OCI-LY3 (cell line): ENCODE measurements at regions not wholly inside any gene's neighbourhood (a gene's known extent, or its start where the extent isn't known, plus 50 kb on each side); places are given as distances from the start of the nearest gene placed in this dataset.

Experiments used
- H2AFZ ChIP-seq: fragments of 200-600, 300-600 bp; shearing (Covaris generic); 2 replicates; pipeline ENCODE4 v1.6.0; 2014; ENCODE audit warnings: antibody characterized with exemption, low read depth, low read length
- H3K27ac ChIP-seq: fragments of 200-600, 300-600 bp; sonication (generic); 2 replicates; pipeline ENCODE4 v1.5.1; 2014; ENCODE audit warnings: mild to moderate bottlenecking, low read length, moderate library complexity, mixed read lengths
- H3K27me3 ChIP-seq: fragments of 200-600, 300-600 bp; sonication (generic); 2 replicates; pipeline ENCODE4 v1.6.1; 2014; ENCODE audit warnings: low read depth, low read length, mixed read lengths
- H3K36me3 ChIP-seq: fragments of 200-600, 300-600 bp; sonication (generic); replicated peaks from 2 replicates; pipeline ENCODE3; 2014; ENCODE audit warnings: low read depth, low read length, mixed read lengths
- H3K4me1 ChIP-seq: fragments of 300-600, 200-600 bp; sonication (generic); 2 replicates; pipeline ENCODE4 v1.6.1; 2014; ENCODE audit warnings: low read length, mixed read lengths
- H3K4me2 ChIP-seq: fragments of 200-600, 300-600 bp; sonication (generic); 2 replicates; pipeline ENCODE4 v1.6.1; 2014; ENCODE audit warnings: low read length, mixed read lengths
- H3K4me3 ChIP-seq: fragments of 300-600, 200-600 bp; sonication (generic); 2 replicates; pipeline ENCODE4 v1.5.1; 2014; ENCODE audit warnings: antibody characterized with exemption, mild to moderate bottlenecking, low read length, moderate library complexity
- H3K79me2 ChIP-seq: fragments of 300-600, 200-600 bp; shearing (Covaris generic); 2 replicates; pipeline ENCODE4 v1.6.1; 2014; ENCODE audit warnings: mild to moderate bottlenecking, low read length, mixed read lengths
- H3K9ac ChIP-seq: fragments of 300-600, 200-600 bp; shearing (Covaris generic); 2 replicates; pipeline ENCODE4 v1.6.0; 2014; ENCODE audit warnings: mild to moderate bottlenecking, low read length, moderate library complexity
- H3K9me3 ChIP-seq: fragments of 200-600, 300-600 bp; shearing (Covaris generic); 2 replicates; pipeline ENCODE4 v1.6.1; 2014; ENCODE audit warnings: low read length, mixed read lengths; ENCODE audit not compliant: insufficient read depth
- H4K20me1 ChIP-seq: fragments of 200-600, 300-600 bp; sonication (generic); 2 replicates; pipeline ENCODE4 v1.6.1; 2016; ENCODE audit warnings: low read length, mixed read lengths; ENCODE audit not compliant: insufficient read depth
- EZH2phosphoT487 ChIP-seq: fragments of 200-600 bp; shearing (Covaris generic); IDR thresholded peaks from 2 replicates; pipeline ENCODE4 v1.6.1; 2018; ENCODE audit warnings: antibody characterized with exemption, mixed run types, low read depth
- TF ChIP-seq, protein P1 (sequence below): fragments of 200-600, 300-600 bp; sonication (generic); IDR thresholded peaks from 2 replicates; pipeline ENCODE4 v1.5.1; 2014; ENCODE audit warnings: antibody characterized with exemption, low read length, low read depth

DNA sequence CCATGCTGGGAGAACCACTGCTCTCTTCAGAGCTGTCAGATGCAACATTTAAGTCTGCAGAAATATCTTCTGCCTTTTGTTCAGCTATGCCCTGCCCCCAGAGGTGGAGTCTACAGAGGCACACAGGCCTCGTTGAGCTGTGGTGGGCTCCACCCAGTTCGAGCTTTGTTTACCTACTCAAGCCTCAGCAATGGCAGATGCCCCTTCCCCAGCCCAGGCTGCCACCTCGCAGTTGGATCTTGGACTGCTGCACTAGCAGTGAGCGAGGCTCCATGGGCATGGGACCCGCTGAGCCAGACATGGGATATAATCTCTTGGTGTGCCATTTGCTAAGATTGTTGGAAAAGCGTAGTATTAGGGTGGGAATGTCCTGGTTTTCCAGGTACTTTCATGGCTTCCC lies 229.1 kb upstream of the C11orf87 start:
- Histone ChIP-seq H3K27ac (no peak overlapping the region), H3K36me3 (no peaks in the 10 kb centered on the region), H3K27me3 (no peaks in the 10 kb centered on the region), H4K20me1 (no peaks in the 10 kb centered on the region), H3K4me3 (no peak overlapping the region), H3K4me2 (no peak overlapping the region), H3K79me2 (no peaks in the 10 kb centered on the region), H3K9me3 (no peaks in the 10 kb centered on the region), H3K9ac (no peak overlapping the region), H3K4me1 (no peaks in the 10 kb centered on the region), H2AFZ (no peak overlapping the region)
- TF ChIP-seq, protein P1, sequence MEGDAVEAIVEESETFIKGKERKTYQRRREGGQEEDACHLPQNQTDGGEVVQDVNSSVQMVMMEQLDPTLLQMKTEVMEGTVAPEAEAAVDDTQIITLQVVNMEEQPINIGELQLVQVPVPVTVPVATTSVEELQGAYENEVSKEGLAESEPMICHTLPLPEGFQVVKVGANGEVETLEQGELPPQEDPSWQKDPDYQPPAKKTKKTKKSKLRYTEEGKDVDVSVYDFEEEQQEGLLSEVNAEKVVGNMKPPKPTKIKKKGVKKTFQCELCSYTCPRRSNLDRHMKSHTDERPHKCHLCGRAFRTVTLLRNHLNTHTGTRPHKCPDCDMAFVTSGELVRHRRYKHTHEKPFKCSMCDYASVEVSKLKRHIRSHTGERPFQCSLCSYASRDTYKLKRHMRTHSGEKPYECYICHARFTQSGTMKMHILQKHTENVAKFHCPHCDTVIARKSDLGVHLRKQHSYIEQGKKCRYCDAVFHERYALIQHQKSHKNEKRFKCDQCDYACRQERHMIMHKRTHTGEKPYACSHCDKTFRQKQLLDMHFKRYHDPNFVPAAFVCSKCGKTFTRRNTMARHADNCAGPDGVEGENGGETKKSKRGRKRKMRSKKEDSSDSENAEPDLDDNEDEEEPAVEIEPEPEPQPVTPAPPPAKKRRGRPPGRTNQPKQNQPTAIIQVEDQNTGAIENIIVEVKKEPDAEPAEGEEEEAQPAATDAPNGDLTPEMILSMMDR: no peak
- TF ChIP-seq EZH2phosphoT487: no peak

GRCh38 chr11:109193880-109194279 lies 228.1 kb upstream of the C11orf87 start:
- Histone ChIP-seq H3K27me3 (no peaks in the 10 kb centered on the region), H2AFZ (no peak overlapping the region), H4K20me1 (no peaks in the 10 kb centered on the region), H3K4me1 (no peaks in the 10 kb centered on the region), H3K27ac (no peak overlapping the region), H3K79me2 (no peaks in the 10 kb centered on the region), H3K36me3 (no peaks in the 10 kb centered on the region), H3K4me3 (no peak overlapping the region), H3K4me2 (no peak overlapping the region), H3K9ac (no peak overlapping the region), H3K9me3 (no peaks in the 10 kb centered on the region)
- TF ChIP-seq, protein P1: no peak
- TF ChIP-seq EZH2phosphoT487: no peak

DNA sequence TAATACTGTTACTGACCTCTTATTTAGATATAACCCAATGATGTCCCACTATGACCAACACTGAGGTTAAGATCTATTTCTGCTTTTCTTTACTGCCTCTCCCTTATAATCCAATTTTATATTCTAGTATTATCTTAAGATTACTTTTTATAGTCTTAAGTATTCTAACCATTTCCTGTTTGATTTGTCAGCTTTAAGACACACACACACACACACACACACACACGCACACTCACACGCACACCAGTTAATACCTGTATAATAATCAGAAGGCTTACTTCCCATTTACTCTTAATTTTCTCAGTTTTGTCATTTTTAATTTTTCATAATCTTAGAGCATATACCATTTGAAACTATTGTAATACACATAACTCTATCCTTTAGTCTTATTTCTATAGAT lies 226.0 kb upstream of the C11orf87 start:
- Histone ChIP-seq H3K4me1 (no peaks in the 10 kb centered on the region), H3K9me3 (no peaks in the 10 kb centered on the region), H2AFZ (no peak overlapping the region), H3K4me2 (no peak overlapping the region), H3K27me3 (no peaks in the 10 kb centered on the region), H3K27ac (no peak overlapping the region), H3K4me3 (no peak overlapping the region), H3K9ac (no peak overlapping the region), H3K36me3 (no peaks in the 10 kb centered on the region), H3K79me2 (no peaks in the 10 kb centered on the region), H4K20me1 (no peaks in the 10 kb centered on the region)
- TF ChIP-seq, protein P1: no peak
- TF ChIP-seq EZH2phosphoT487: no peak

DNA sequence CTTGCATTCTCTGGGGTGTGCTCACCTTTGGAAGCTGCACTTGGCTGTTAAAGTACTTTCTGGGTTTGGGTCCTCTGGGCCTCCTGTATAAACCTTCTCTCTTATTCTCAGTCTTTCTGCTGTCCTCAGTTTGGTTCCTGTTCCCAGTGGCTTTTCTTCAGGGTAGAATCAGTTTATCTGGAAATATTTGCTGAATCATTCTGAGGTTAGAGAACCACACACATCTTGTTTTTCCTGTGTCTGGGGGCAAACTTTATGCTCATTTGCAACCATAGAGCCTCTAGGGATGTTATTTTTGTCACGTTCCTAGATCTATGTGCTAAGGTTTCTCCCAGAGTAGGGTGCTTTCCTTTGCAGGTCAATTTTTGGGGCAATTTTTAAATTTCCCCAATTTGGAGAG lies 224.3 kb upstream of the C11orf87 start:
- Histone ChIP-seq H4K20me1 (no peaks in the 10 kb centered on the region), H3K9me3 (no peaks in the 10 kb centered on the region), H3K27ac (no peak overlapping the region), H3K4me3 (no peak overlapping the region), H3K79me2 (no peaks in the 10 kb centered on the region), H3K4me1 (no peaks in the 10 kb centered on the region), H2AFZ (no peak overlapping the region; the same call in 1 of the 2 replicates), H3K36me3 (no peaks in the 10 kb centered on the region), H3K9ac (no peak overlapping the region), H3K4me2 (no peak overlapping the region), H3K27me3 (no peaks in the 10 kb centered on the region)
- TF ChIP-seq EZH2phosphoT487: no peak
- TF ChIP-seq, protein P1: no peak
